GM23248 (cell line): ENCODE measurements at regions not wholly inside any gene's neighbourhood (a gene's known extent, or its start where the extent isn't known, plus 50 kb on each side); places are given as distances from the start of the nearest gene placed in this dataset.

Source experiments
- EZH2 ChIP-seq: fragments of 200-600 bp; sonication (generic); IDR thresholded peaks from 2 replicates; pipeline ENCODE4 v1.6.1; 2018; ENCODE audit warnings: antibody characterized with exemption, mild to moderate bottlenecking; ENCODE audit not compliant: insufficient read depth, poor library complexity, severe bottlenecking
- EZH2phosphoT487 ChIP-seq: fragments of 200-600 bp; sonication (generic); IDR thresholded peaks from 2 replicates; pipeline ENCODE4 v1.6.1; 2018; ENCODE audit warnings: antibody characterized with exemption, moderate library complexity, mild to moderate bottlenecking, low read depth; ENCODE audit not compliant: insufficient read depth

DNA sequence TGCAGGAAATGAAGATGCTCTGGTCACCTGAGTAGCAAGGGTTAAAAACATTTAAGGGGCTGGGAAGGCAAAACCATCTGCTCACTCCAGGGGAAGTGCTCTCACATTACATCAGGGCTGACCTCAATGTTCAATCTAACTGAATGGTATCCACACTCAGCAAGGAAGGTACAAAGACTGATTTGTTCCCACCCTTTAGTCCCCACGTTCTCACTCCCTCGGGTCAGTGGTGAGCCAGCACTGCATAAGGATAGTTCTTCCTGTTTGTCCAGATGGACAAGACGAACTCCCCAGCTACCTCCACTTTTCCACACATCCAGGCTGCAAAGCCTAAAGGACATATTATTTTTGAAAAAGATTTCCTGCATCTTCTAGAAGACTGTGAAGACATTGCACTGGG is 126.6 kb upstream of the SLC14A2 start:
- TF ChIP-seq EZH2 (no peak), EZH2phosphoT487 (no peak)
